GM18867 (cell line): ENCODE measurements at regions not wholly inside any gene's neighbourhood (a gene's known extent, or its start where the extent isn't known, plus 50 kb on each side); places are given as distances from the start of the nearest gene placed in this dataset.
"Not testable (repeated sequence)": the region's sequence is repeated elsewhere in the genome, so short reads cannot be mapped to it uniquely, and the experiment has no call there.

Experiments
- ATAC-seq: cut with Tn5 transposase; IDR thresholded peaks from one replicate; pipeline ENCODE4 v1.9.1; 2021; ENCODE audit warnings: mild to moderate bottlenecking, moderate library complexity; ENCODE audit not compliant: unreplicated experiment

GRCh38 chr6:9085054-9085708 is 649.8 kb upstream of the SLC35B3 start:
- ATAC-seq: no peak

- no peak for ATAC-seq
These were observed 647.8 kb upstream of the SLC35B3 start for GRCh38 chr6:9083108-9083507.

- ATAC-seq: no peak
These were observed 631.4 kb upstream of the SLC35B3 start for GRCh38 chr6:9066726-9067125.

DNA sequence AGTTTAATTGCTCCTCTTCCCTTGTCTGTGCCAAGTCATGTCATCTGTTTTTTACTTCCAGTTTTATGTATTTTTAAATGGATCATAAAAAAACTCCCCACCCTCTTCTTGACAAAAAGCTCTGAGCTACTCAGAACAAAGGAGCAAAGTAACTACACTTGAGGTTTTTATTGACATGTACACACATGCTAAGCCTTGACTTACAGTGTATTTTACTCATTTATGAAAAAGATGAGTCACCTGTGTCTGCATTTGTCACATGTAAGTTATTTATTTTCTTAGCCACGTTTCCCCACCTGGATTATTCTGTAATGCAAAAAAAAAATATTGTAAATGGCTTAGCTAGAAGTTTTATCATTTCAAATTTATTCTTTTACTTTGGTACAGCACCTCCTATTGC is 628.8 kb upstream of the SLC35B3 start:
- ATAC-seq: no peak

GRCh38 chr6:9062596-9062995 is 627.3 kb upstream of the SLC35B3 start:
- ATAC-seq: no peak

DNA sequence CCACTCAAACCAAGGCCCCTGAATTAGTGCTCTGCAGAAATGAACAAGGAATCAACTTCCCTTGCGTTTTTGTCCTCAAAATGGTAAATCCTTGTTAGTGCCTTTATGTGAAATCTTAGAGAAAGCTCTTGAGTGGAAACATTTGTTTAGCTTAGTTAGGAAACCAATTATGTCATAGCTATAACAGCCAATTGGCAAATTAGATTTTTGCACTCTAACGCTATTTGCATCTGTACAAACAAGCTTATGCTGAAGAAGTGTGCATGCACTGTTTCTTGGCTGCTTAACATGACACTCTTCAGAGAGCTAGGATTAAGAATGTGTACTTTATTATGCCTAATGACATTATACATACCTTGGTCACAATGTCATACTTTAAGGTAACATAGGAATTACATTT is 622.6 kb upstream of the SLC35B3 start:
- ATAC-seq: no peak

DNA sequence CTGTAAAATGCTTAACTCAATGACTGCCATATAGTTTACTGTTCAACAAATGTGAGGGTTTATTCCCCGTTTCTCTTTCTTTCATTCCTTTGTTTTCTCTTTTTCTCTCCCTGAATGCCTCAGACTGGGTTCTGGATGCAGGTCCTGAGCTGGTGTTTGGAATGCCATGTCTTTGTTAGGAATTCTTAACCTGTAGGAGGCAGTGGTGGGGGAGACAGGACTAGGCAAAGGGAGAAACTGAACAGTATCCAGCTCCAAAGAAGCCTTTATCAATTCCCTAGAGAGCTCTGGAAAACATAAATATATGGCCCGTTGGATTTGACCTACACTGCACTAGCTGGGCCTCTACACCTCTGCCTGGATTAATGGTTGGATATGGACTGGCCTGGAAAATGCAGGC is 621.2 kb upstream of the SLC35B3 start:
- no peak for ATAC-seq

DNA sequence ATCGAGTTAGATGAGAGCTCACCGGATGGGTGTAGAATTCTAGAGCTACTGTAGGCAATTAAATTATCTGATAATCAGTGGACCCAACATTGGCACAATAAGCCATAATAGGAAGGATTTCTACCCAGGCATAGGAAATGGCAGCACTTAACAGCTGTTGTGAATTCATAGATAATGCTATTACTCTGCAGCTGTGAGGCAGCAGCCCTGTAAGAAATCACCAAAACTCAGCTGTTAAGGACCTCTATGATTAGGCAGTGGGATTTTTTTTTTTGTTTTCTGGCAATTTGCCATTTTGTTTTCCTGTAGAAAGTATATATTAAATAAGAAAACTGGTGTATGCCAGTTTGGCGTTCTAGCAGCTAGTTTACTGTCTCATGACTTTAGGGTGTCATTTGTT is 609.1 kb upstream of the SLC35B3 start:
- no peak for ATAC-seq

DNA sequence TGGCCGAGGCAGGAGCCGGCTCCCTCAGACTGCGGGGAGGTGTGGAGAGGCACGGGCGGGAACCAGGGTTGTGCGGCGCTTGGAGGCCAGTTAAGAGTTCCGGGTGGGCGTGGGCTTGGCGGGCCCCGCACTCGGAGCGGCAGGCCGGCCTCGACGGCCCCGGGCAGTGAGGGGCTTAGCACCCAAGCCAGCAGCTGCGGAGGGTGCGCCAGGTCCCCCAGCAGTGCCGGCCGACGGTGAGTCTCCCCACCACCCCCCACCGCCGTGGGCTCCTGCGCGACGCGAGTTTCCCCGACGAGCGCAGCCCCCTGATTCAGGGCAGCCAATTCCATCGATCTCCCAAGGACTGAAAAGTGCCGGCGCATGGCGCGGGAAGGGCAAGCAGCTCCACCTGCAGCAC is 605.4 kb upstream of the SLC35B3 start:
- ATAC-seq: no peak

GRCh38 chr6:9039258-9039657 is 603.9 kb upstream of the SLC35B3 start:
- ATAC-seq: no peak

DNA sequence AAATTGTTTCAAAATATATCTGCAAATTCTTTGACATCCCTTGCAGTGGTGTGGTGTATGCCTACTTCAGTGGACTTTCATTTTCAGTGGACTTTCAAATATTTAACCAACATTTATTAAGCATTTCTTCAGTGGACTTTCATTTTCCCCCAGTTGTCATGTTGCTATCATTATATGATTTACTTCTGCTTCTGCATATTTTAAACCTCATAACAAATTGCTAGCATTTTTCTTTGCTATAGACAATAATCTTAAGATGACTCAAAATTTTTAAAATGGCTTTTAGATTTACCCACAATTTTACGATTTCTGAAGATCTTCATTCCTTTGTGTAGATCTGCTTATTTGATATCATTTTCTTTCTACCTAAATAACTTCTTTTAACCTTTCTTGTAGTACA is 592.7 kb upstream of the SLC35B3 start:
- ATAC-seq: no peak

DNA sequence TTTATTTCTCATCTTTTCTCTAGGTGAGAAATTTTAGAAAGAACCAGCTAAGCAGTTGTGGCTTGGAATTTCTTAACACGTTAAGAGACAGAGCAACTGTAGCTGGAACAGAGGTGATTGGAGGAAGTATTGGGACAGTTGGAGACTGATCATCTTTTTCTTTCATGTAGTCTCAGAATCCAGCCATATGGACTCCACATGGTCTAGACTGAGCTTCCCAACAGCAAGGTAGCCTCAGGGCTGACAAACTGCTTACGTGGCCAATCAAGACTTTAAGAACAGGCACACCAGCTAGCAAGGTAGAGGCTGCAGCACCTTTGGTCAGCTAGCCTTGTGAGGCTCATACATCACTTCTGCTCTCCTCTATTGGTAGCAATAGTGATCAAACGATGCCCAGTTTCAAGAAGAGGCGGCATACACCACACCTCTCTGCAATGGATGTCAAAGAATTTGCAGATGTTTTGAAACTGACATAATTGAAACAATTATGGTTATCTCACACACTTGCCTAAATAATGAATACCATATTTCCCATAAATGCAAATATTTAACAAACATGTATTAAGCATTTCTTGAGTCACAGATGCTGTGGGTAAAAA is 590.5 kb upstream of the SLC35B3 start:
- ATAC-seq: no peak

DNA sequence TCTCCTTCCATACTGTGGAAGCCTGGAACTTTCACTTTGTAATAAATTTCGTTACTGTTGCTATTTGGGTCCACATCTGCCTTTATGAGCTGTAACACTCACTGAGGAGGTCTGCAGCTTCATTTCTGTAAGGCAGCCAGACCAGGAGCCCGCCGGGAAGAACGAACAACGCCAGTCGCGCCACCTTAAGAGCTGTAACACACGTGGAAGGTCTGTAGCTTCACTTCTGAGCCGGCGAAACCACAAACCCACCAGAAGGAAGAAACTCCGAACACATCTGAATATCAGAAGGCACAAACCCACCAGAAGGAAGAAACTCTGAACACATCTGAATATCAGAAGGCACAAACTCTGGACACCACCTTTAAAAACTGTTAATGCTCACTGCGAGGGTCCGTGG is 589.9 kb upstream of the SLC35B3 start:
- ATAC-seq: no peak

GRCh38 chr6:9024246-9024645 is 588.9 kb upstream of the SLC35B3 start:
- not testable (repeated sequence) for ATAC-seq

DNA sequence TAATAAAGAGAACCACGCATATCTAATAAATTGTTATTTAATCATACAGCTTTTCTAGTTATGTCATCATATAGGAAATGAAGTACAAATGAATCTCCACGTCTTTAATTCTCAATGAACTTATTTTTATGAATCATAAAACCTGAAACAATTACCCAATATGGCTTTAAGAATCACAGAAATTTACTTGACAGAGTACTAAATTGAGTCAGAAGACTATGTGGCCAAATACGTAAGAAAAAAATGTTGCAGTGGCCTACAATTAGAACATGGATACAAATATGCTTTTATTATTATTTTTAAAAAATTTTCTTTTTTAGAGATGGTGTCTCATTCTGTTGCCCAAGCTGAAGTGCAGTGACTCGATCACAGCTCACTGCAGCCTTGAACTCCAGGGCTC is 584.7 kb upstream of the SLC35B3 start:
- ATAC-seq: no peak

DNA sequence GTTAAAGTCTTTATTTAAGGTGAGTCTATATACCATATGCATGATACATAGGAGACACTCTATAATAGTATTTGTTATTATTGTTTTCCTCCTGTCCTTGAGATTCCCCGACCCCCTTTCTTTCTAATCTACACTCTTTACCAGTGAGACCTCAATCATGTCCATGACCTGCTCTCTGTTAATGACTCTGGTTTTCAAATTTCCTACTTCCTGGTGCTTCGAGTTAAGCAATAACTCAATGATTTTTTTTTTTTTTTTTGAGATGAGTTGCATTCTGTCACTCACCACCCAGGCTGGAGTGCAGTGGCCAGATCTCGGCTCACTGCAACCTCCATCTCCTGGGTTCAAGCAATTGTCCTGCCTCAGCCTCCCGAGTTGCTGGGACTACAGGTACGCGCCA is 574.6 kb upstream of the SLC35B3 start:
- ATAC-seq: no peak

DNA sequence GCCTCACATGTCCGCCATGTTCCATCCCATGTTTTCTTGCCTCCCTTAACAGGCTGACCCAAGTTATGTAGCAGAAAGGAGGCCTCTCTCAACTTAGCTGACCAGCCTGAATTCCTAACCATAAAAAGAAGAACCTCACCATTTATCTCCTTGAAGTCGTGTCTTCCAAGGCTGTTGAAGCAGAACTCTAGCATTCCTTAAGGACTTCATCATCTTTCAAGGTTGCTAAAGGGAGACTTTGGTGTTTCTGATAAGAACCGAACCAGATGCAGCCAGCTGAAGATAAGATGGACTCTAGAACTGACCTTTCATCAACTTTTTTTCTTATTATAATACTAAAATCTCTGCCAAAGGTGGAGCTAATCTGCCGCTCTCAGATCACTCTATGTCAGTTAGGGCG is 571.7 kb upstream of the SLC35B3 start:
- ATAC-seq: no peak

GRCh38 chr6:9002833-9003232 is 567.5 kb upstream of the SLC35B3 start:
- ATAC-seq: no peak

DNA sequence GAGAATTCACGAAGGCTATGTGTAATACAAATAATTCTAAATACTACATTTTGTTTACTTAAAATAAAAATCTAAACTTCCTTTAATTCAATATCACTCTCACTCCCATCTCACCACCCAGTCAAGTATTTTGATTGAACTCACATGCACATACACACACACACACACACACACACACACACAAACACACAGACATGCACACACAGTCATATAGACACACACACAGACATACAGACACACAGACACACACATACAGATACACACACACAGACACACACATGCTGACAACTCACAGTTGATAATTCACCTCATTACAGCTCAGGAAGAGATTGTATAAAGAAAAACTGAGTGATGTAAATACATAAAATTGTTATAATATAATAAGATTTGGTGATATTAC is 559.8 kb upstream of the SLC35B3 start:
- ATAC-seq: no peak

DNA sequence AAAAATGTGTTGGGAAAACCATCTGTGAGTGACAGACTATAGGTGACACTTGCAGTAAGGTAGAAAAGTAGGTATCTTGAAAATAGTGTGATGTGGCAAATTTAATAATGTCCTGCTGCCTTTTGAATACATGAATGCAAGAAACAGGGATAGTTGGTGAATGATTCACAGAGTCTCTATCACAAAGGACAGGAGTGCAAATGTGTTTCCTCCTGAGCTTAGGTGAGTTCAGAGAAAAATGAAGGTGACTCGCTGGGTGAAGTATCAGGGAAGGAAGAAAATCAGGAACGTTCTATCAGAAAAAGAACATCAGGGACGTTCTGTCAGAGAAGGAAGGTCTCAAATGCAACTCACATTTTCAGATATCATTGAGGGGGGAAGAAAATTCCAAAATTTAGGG is 557.8 kb upstream of the SLC35B3 start:
- no peak for ATAC-seq

DNA sequence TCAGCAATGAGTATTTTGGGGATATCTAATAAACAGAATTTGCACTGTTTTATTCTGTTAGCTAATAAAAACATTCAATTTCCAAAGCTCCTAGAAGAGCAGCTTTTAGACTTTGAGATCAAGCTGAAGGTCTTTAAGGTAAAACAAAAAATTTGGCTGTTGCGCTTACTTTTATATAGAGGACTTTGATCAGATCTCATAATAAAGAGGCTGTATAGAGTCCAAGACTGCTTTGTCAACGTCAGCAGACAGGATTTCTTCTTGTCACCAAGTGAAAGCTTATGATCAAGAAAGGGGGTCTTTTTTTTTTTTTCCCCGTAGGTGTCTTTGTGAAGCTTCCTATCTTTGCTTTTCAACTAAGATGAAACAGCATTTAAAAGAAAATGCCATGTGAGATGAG is 556.5 kb upstream of the SLC35B3 start:
- no peak for ATAC-seq

DNA sequence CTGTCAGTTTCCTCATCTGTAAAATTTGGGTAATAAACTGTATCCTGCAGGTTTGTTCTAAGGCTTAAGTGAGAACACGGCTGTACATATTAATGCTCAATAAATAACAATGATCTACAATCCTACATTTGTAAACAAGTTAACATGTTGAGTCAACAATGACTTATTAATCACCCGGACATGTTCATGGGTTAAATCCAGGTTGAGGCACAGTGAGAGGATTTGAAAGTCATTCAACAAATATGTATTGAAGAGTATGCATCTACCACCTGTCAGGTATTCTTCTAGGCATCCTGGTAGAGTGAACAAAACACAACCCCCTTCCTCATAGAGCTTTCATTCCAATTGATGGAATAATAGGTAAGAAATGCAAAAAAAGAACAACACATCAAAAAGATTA is 554.7 kb upstream of the SLC35B3 start:
- no peak for ATAC-seq

DNA sequence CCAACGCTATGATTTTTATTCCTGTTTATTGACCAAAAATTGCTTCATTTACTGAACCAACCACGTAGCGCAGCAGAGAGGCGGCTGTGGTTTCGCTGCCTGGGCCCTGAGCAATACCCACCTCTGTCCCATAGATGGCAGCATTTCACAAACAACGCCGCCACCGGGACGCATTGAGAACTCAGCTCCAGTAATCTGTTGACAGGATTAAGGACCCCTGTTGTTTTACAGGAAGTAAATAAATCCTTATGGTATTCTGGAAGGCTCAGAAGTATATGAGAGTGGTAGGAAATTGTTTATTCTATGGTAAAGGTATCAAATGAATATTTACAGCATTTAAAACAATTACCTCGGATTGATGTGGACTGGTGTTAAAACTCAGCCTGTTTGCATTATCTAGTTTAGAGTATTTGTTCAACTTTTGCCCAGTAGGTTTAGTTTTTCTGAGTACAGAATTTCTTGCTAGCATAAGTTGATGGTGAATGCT is 547.9 kb upstream of the SLC35B3 start:
- peak; percentile 98 for ATAC-seq
